GM23338 (cell line): ENCODE measurements at regions not wholly inside any gene's neighbourhood (a gene's known extent, or its start where the extent isn't known, plus 50 kb on each side); places are given as distances from the start of the nearest gene placed in this dataset.
A peak's percentile ranks its signal among the peaks of the same experiment; 100 is the strongest.

Experiments used
- ATAC-seq: fragments of 200-7000 bp; cut with Tn5 transposase; 3 replicates; pipeline ENCODE4 v1.9.1; 2020
- DNase-seq: peaks from one replicate; pipeline ENCODE4 v3.0.0-alpha.2; 2015; ENCODE audit warnings: low spot score
- H2AFZ ChIP-seq: fragments of 200-600 bp; sonication (generic); 2 replicates; pipeline ENCODE4 v1.8.0; 2016; ENCODE audit warnings: antibody characterized with exemption, mild to moderate bottlenecking, moderate library complexity
- H3F3A ChIP-seq: fragments of 200-600 bp; sonication (generic); replicated peaks from 2 replicates; pipeline ENCODE4 v1.8.0; 2017; ENCODE audit warnings: antibody characterized with exemption, mixed run types, low read depth
- H3K27ac ChIP-seq: fragments of 200-600 bp; sonication (generic); 2 replicates; pipeline ENCODE4 v1.6.1; 2016; ENCODE audit warnings: low read depth
- H3K27me3 ChIP-seq: fragments of 200-600 bp; sonication (generic); 2 replicates; pipeline ENCODE4 v1.8.0; 2016; ENCODE audit warnings: mild to moderate bottlenecking, mixed run types, moderate library complexity; ENCODE audit not compliant: insufficient read depth
- H3K36me3 ChIP-seq: fragments of 200-600 bp; sonication (generic); 2 replicates; pipeline ENCODE4 v1.8.0; 2016; ENCODE audit warnings: mild to moderate bottlenecking; ENCODE audit not compliant: insufficient read depth
- H3K4me1 ChIP-seq: fragments of 200-600 bp; sonication (generic); 2 replicates; pipeline ENCODE4 v1.8.0; 2016; ENCODE audit warnings: mild to moderate bottlenecking, moderate library complexity; ENCODE audit not compliant: insufficient read depth
- H3K4me2 ChIP-seq: fragments of 200-600 bp; sonication (generic); 2 replicates; pipeline ENCODE4 v1.7.1; 2017; ENCODE audit warnings: mixed run types
- H3K4me3 ChIP-seq: fragments of 200-600 bp; sonication (generic); 2 replicates; pipeline ENCODE4 v1.6.1; 2016; ENCODE audit warnings: mixed run types
- H3K79me2 ChIP-seq: fragments of 200-600 bp; sonication (generic); replicated peaks from 2 replicates; pipeline ENCODE4 v1.8.0; 2017; ENCODE audit warnings: mild to moderate bottlenecking; ENCODE audit not compliant: insufficient read depth
- H3K9me2 ChIP-seq: fragments of 200-600 bp; sonication (generic); 2 replicates; pipeline ENCODE4 v1.8.0; 2017; ENCODE audit not compliant: insufficient read depth
- H4K20me1 ChIP-seq: fragments of 200-600 bp; sonication (generic); replicated peaks from 2 replicates; pipeline ENCODE4 v1.8.0; 2017; ENCODE audit warnings: mild to moderate bottlenecking; ENCODE audit not compliant: insufficient read depth
- H3K27ac Mint-ChIP-seq: 2 replicates; pipeline ENCODE4 v1.8.0; 2020; ENCODE audit warnings: inconsistent platforms, mild to moderate bottlenecking, moderate library complexity, mixed read lengths
- H3K27me3 Mint-ChIP-seq: 3 replicates; pipeline ENCODE4 v1.8.0; 2022; ENCODE audit warnings: low read depth, mild to moderate bottlenecking, moderate library complexity, mixed read lengths, inconsistent platforms; ENCODE audit not compliant: insufficient read depth, poor library complexity
- H3K36me3 Mint-ChIP-seq: 3 replicates; pipeline ENCODE4 v1.8.0; 2021; ENCODE audit warnings: low read depth, mild to moderate bottlenecking, inconsistent platforms, moderate library complexity, mixed read lengths
- H3K4me1 Mint-ChIP-seq: 3 replicates; pipeline ENCODE4 v1.8.0; 2020; ENCODE audit warnings: mild to moderate bottlenecking, inconsistent platforms, mixed read lengths
- H3K4me3 Mint-ChIP-seq: 3 replicates; pipeline ENCODE4 v1.8.0; 2021; ENCODE audit warnings: moderate library complexity, mild to moderate bottlenecking, inconsistent platforms, mixed read lengths
- H3K9me3 Mint-ChIP-seq: 3 replicates; pipeline ENCODE4 v1.8.0; 2020; ENCODE audit warnings: moderate library complexity, mild to moderate bottlenecking, inconsistent platforms, mixed read lengths
- CREB1 ChIP-seq: fragments of 250-450 bp; sonication (Bioruptor Pico); IDR thresholded peaks from 2 replicates; pipeline ENCODE4 v1.5.0; 2020; ENCODE audit warnings: low read depth, mild to moderate bottlenecking, moderate library complexity
- CTCF ChIP-seq, 2 experiments: fragments of 200-600 bp in 1 of 2; sonication (generic) in 1 of 2; conservative IDR thresholded peaks; 2 replicates each; pipeline versions ENCODE4 v1.5.1 to v1.6.1; 2016 to 2017; ENCODE audit warnings: antibody characterized with exemption in 2 of 2, low read depth in 2 of 2, mild to moderate bottlenecking in 2 of 2, moderate library complexity in 1 of 2
- EZH2 ChIP-seq: fragments of 200-600 bp; sonication (generic); IDR thresholded peaks from one replicate; pipeline ENCODE4 v1.8.0; 2017; ENCODE audit warnings: antibody characterized with exemption, mild to moderate bottlenecking, low read depth; ENCODE audit not compliant: unreplicated experiment
- JUNB ChIP-seq: IDR thresholded peaks from one replicate; pipeline ENCODE4 v1.6.1; 2016; ENCODE audit warnings: antibody characterized with exemption; ENCODE audit not compliant: unreplicated experiment
- NANOG ChIP-seq: IDR thresholded peaks from 2 replicates; pipeline ENCODE4 v1.6.1; 2016; ENCODE audit warnings: antibody characterized with exemption, borderline replicate concordance
- STAT1 ChIP-seq: IDR thresholded peaks from one replicate; pipeline ENCODE4 v1.6.1; 2016; ENCODE audit warnings: antibody characterized with exemption; ENCODE audit not compliant: unreplicated experiment
- ZNF114 ChIP-seq: fragments of 250-450 bp; sonication (Bioruptor Pico); IDR thresholded peaks from 2 replicates; pipeline ENCODE4 v1.5.0; 2020; ENCODE audit warnings: mild to moderate bottlenecking, moderate library complexity
- TF ChIP-seq, protein P1 (sequence below): IDR thresholded peaks from 2 replicates; pipeline ENCODE4 v1.6.1; 2016; ENCODE audit warnings: antibody characterized with exemption

DNA sequence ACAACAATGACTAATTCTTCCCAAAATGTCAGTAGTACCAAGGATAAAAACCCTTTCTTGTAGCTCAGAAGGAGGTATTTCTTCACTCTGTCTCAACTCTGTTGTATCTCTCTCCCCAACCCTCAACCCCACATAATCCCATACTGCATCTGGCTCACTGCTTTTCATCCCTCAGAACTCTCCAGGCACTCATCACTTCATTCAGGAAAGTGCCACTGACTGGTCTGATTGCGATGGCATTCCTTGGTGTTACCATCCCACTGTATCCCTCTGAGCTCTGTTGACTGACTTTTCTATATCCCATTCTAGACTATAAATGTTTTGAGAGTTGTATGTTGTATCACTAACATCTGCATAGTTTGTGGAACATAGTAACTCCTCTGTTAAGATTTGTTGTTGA is 483.5 kb upstream of the ADGRL2 start (continued):
- TF ChIP-seq, protein P1, sequence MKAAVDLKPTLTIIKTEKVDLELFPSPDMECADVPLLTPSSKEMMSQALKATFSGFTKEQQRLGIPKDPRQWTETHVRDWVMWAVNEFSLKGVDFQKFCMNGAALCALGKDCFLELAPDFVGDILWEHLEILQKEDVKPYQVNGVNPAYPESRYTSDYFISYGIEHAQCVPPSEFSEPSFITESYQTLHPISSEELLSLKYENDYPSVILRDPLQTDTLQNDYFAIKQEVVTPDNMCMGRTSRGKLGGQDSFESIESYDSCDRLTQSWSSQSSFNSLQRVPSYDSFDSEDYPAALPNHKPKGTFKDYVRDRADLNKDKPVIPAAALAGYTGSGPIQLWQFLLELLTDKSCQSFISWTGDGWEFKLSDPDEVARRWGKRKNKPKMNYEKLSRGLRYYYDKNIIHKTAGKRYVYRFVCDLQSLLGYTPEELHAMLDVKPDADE = no peak
- no peak for TF ChIP-seq STAT1
- TF ChIP-seq EZH2 = no peak
- no peak for TF ChIP-seq ZNF114 (CRISPR knock-in tag)

- no peak for ATAC-seq
These were observed 486.1 kb upstream of the ADGRL2 start for GRCh38 chr1:81314513-81315233.

GRCh38 chr1:81313289-81313688 is 487.4 kb upstream of the ADGRL2 start:
- no peaks in the 10 kb centered on the region for H3K9me3 Mint-ChIP-seq
- 0 out of 3 replicates have a peak overlapping the region, but pooled peaks have one; percentile 3 for H3K4me3 Mint-ChIP-seq
- peak; percentile 50; the same call in 1 of the 2 replicates for TF ChIP-seq NANOG
- TF ChIP-seq CTCF (conservative IDR thresholded peaks at IDR 0.05; ENCODE audit: low read depth in 2 of 2) = no peak
- peaks cover 80% of the 10 kb centered on the region for H3K4me1 Mint-ChIP-seq
- Histone ChIP-seq H4K20me1 (no peaks in the 10 kb centered on the region), H3K27me3 (no peaks in the 10 kb centered on the region), H3K4me2 (peak overlapping the region; percentile 50), H3K4me3 (no peak overlapping the region), H3K79me2 (no peaks in the 10 kb centered on the region), H3F3A (0 out of 2 replicates have a peak, but pooled peaks cover 2% of the 10 kb centered on the region), H3K36me3 (no peaks in the 10 kb centered on the region), H3K27ac (peak overlapping the region; percentile 28; the same call in 1 of the 2 replicates), H2AFZ (no peak overlapping the region), H3K9me2 (no peaks in the 10 kb centered on the region), H3K4me1 (peaks cover 56% of the 10 kb centered on the region)
- ATAC-seq (peak; percentile 27), DNase-seq (peak; percentile 42)
- H3K27ac Mint-ChIP-seq = peak overlapping the region; percentile 61; the same call in 1 of the 2 replicates
- H3K27me3 Mint-ChIP-seq = no peaks in the 10 kb centered on the region
- no peaks in the 10 kb centered on the region for H3K36me3 Mint-ChIP-seq

More at GRCh38 chr1:81314513-81315233, 486.1 kb upstream of the ADGRL2 start:
- Histone ChIP-seq H3F3A (0 out of 2 replicates have a peak, but pooled peaks cover 2% of the 10 kb centered on the region), H3K4me2 (peak overlapping the region; percentile 58), H3K9me2 (peaks cover 4% of the 10 kb centered on the region; the same call in 1 of the 2 replicates), H2AFZ (no peak overlapping the region), H3K4me1 (peaks cover 48% of the 10 kb centered on the region), H3K27ac (no peak overlapping the region), H4K20me1 (no peaks in the 10 kb centered on the region), H3K4me3 (no peak overlapping the region), H3K36me3 (no peaks in the 10 kb centered on the region), H3K27me3 (no peaks in the 10 kb centered on the region), H3K79me2 (no peaks in the 10 kb centered on the region)
- Mint-ChIP-seq H3K27ac (peak overlapping the region; percentile 84), H3K36me3 (no peaks in the 10 kb centered on the region), H3K4me3 (no peak overlapping the region), H3K9me3 (no peaks in the 10 kb centered on the region), H3K4me1 (peaks cover 66% of the 10 kb centered on the region), H3K27me3 (no peaks in the 10 kb centered on the region)
- DNase-seq = no peak
- TF ChIP-seq JUNB = no peak
- no peak for TF ChIP-seq CREB1 (CRISPR knock-in tag)
- TF ChIP-seq, protein P1 = no peak
- no peak for TF ChIP-seq NANOG
